ENCODE measurements at regions not wholly inside any gene's neighbourhood (a gene's known extent, or its start where the extent isn't known, plus 50 kb on each side); places are given as distances from the start of the nearest gene placed in this dataset.

DNA sequence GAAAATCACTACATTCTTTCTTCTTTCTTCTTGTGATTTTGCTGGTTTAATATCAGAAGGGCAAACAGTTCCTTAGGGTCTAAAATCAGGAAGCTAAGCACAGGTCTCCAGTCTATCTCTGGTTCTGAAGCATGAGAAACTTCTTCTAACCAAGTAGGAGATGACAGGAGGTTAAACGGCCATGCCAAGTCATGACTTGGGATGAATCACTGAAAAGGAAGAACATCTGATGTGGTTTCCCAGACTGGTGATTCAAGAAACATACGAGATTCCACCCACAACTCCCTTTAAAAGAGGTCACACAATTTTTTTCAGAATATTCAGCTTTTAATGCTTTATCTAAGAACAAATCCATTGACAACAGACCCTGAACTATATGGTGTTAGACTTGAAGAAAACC lies 684.0 kb upstream of the PRKX start (continued):
- TF ChIP-seq, protein P1, sequence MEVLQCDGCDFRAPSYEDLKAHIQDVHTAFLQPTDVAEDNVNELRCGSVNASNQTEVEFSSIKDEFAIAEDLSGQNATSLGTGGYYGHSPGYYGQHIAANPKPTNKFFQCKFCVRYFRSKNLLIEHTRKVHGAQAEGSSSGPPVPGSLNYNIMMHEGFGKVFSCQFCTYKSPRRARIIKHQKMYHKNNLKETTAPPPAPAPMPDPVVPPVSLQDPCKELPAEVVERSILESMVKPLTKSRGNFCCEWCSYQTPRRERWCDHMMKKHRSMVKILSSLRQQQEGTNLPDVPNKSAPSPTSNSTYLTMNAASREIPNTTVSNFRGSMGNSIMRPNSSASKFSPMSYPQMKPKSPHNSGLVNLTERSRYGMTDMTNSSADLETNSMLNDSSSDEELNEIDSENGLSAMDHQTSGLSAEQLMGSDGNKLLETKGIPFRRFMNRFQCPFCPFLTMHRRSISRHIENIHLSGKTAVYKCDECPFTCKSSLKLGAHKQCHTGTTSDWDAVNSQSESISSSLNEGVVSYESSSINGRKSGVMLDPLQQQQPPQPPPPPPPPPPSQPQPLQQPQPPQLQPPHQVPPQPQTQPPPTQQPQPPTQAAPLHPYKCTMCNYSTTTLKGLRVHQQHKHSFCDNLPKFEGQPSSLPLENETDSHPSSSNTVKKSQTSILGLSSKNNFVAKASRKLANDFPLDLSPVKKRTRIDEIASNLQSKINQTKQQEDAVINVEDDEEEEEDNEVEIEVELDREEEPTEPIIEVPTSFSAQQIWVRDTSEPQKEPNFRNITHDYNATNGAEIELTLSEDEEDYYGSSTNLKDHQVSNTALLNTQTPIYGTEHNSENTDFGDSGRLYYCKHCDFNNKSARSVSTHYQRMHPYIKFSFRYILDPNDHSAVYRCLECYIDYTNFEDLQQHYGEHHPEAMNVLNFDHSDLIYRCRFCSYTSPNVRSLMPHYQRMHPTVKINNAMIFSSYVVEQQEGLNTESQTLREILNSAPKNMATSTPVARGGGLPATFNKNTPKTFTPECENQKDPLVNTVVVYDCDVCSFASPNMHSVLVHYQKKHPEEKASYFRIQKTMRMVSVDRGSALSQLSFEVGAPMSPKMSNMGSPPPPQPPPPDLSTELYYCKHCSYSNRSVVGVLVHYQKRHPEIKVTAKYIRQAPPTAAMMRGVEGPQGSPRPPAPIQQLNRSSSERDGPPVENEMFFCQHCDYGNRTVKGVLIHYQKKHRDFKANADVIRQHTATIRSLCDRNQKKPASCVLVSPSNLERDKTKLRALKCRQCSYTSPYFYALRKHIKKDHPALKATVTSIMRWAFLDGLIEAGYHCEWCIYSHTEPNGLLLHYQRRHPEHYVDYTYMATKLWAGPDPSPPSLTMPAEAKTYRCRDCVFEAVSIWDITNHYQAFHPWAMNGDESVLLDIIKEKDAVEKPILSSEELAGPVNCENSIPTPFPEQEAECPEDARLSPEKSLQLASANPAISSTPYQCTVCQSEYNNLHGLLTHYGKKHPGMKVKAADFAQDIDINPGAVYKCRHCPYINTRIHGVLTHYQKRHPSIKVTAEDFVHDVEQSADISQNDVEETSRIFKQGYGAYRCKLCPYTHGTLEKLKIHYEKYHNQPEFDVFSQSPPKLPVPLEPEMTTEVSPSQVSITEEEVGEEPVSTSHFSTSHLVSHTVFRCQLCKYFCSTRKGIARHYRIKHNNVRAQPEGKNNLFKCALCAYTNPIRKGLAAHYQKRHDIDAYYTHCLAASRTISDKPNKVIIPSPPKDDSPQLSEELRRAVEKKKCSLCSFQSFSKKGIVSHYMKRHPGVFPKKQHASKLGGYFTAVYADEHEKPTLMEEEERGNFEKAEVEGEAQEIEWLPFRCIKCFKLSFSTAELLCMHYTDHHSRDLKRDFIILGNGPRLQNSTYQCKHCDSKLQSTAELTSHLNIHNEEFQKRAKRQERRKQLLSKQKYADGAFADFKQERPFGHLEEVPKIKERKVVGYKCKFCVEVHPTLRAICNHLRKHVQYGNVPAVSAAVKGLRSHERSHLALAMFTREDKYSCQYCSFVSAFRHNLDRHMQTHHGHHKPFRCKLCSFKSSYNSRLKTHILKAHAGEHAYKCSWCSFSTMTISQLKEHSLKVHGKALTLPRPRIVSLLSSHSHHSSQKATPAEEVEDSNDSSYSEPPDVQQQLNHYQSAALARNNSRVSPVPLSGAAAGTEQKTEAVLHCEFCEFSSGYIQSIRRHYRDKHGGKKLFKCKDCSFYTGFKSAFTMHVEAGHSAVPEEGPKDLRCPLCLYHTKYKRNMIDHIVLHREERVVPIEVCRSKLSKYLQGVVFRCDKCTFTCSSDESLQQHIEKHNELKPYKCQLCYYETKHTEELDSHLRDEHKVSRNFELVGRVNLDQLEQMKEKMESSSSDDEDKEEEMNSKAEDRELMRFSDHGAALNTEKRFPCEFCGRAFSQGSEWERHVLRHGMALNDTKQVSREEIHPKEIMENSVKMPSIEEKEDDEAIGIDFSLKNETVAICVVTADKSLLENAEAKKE (CRISPR knock-in tag; IDR thresholded peaks at IDR 0.05), result no peak
- TF ChIP-seq NANOG (IDR thresholded peaks at IDR 0.05; ENCODE audit: borderline replicate concordance), result no peak

DNA sequence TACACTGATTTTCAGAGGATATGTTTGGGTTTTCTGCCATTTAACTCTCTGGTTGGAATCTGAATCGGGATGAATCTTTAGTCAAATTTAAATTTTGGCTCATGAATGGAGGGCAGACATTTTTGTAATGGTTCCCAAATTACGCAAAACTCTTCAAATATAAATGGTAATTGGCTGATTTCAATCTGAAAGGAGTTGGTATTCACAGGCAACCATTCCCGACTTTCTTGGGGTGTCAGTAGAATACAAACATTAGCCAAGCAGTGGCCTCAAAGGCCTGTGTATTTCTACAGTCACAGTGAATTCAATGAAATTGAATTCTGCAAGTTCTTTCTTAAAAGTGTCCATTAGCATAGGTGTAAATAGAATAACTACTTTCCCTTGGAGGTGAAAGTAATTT lies 668.8 kb upstream of the PRKX start:
- Mint-ChIP-seq H3K9me3 (peaks cover 16% of the 10 kb centered on the region), H3K36me3 (ENCODE audit: low read depth) (peaks cover 37% of the 10 kb centered on the region; the same call in 2 of the 3 replicates), H3K4me3 (peak overlapping the region; percentile 44; the same call in 2 of the 3 replicates), H3K27me3 (ENCODE audit: insufficient read depth, low read depth, poor library complexity) (no peaks in the 10 kb centered on the region), H3K27ac (peak overlapping the region; percentile 97), H3K4me1 (peaks cover 23% of the 10 kb centered on the region; the same call in 2 of the 3 replicates)
- no peaks in the 10 kb centered on the region for H4K20me1 ChIP-seq (replicated peaks; ENCODE audit: insufficient read depth)
- peak; percentile 86; the same call in 1 of the 2 replicates for TF ChIP-seq NANOG (IDR thresholded peaks at IDR 0.05; ENCODE audit: borderline replicate concordance)
- TF ChIP-seq, protein P1 (CRISPR knock-in tag; IDR thresholded peaks at IDR 0.05), result no peak
- H3K79me2 ChIP-seq (replicated peaks; ENCODE audit: insufficient read depth), result no peaks in the 10 kb centered on the region
- H3K36me3 ChIP-seq (ENCODE audit: insufficient read depth), result no peaks in the 10 kb centered on the region
- no peak overlapping the region; the same call in 1 of the 2 replicates for H3K4me3 ChIP-seq
- no peaks in the 10 kb centered on the region for H3F3A ChIP-seq (replicated peaks; ENCODE audit: low read depth)
- peak; percentile 80 for ATAC-seq
- H3K4me2 ChIP-seq, result peak overlapping the region; percentile 56; the same call in 1 of the 2 replicates
- peak overlapping the region; percentile 98 for H3K27ac ChIP-seq (ENCODE audit: low read depth)
- no peak overlapping the region for H2AFZ ChIP-seq
- no peaks in the 10 kb centered on the region for H3K27me3 ChIP-seq (ENCODE audit: insufficient read depth)
- DNase-seq (ENCODE audit: low spot score), result peak; percentile 55
- no peaks in the 10 kb centered on the region for H3K9me2 ChIP-seq (ENCODE audit: insufficient read depth)
- peaks cover 20% of the 10 kb centered on the region; the same call in 1 of the 2 replicates for H3K4me1 ChIP-seq (ENCODE audit: insufficient read depth)
